Pancreas (tissue), 10 donors: ENCODE measurements at regions not wholly inside any gene's neighbourhood (a gene's known extent, or its start where the extent isn't known, plus 50 kb on each side); places are given as distances from the start of the nearest gene placed in this dataset.

Experiments used
- ATAC-seq, 4 donors: fragments of 200-7000 bp; cut with Tn5 transposase; one replicate each; pipeline versions ENCODE4 v1.8.0 to v1.9.1; 2020; ENCODE audit warnings: mild to moderate bottlenecking in 4 of 4, moderate library complexity in 4 of 4
- DNase-seq, 6 donors: peaks; one replicate each; pipeline ENCODE4 v3.0.0-alpha.2; 2020
- FAIRE-seq: peaks from 2 replicates; lab custom pipeline; 2012; peaks lifted over from hg19 to GRCh38; lab: Jason Lieb, UNC
- H3K27ac ChIP-seq, 4 donors: fragments of 200-600 bp; sonication (generic); 1 replicate in 3 of 4; 2 replicates in 1 of 4; pipeline versions ENCODE4 v1.5.0 to v1.8.0; 2020
- H3K27me3 ChIP-seq, 4 donors: fragments of 200-600 bp; one replicate each; pipeline ENCODE4 v1.8.0; 2021
- H3K36me3 ChIP-seq, 3 donors: fragments of 200-600 bp; sonication (generic) in 1 of 3; one replicate each; pipeline versions ENCODE4 v1.5.0 to v1.8.0; 2020 to 2021
- H3K4me1 ChIP-seq, 3 donors: fragments of 200-600 bp; one replicate each; pipeline ENCODE4 v1.8.0; 2021
- H3K4me3 ChIP-seq, 4 donors: fragments of 200-600 bp; sonication (generic) in 2 of 4; one replicate each; pipeline versions ENCODE4 v1.5.0 to v1.8.0; 2020 to 2021
- H3K9me3 ChIP-seq, 4 donors: fragments of 200-600 bp; one replicate each; pipeline ENCODE4 v1.8.0; 2021
- WGBS, 2 donors: extraction: QIAGEN DNeasy Blood & Tissue Kit; methylation state at CpG; one replicate each; pipeline ENCODE4 v1.1.7; 2013; 5-methylcytosine and 5-hydroxymethylcytosine counted together
- intact Hi-C, 3 donors: fragments of 100-400 bp; cut with DNase I; formaldehyde crosslinking; loops; one replicate each; pipeline versions ENCODE4 v1.11.1 to v1.14.2; 2022
- TF ChIP-seq, protein P1 (sequence below), 4 donors: fragments of 200-600 bp; sonication (generic) in 3 of 4; IDR thresholded peaks; one replicate each; pipeline versions ENCODE4 v1.5.0 to v1.8.0; 2021; ENCODE audit warnings: antibody characterized with exemption in 4 of 4
- donor health status: healthy with polysubstance abuse.
- donor health status: DM: no; HTN: no; CAD: no; lungs with moderate emphysema.
- donor health status: DM: no; HTN: no; CAD: no.
- donor health status: control.
- donor health status: control.
- donor health status: Bipolar disorder and iron deficiency.
- donor health status: DM: yes; HTN: yes; CAD: no.
- donor health status: DM: no; HTN: no; CAD: no.
- donor health status: DM: no; HTN: no; CAD: no.
- donor health status: DM: yes; HTN: yes; CAD: no.

DNA sequence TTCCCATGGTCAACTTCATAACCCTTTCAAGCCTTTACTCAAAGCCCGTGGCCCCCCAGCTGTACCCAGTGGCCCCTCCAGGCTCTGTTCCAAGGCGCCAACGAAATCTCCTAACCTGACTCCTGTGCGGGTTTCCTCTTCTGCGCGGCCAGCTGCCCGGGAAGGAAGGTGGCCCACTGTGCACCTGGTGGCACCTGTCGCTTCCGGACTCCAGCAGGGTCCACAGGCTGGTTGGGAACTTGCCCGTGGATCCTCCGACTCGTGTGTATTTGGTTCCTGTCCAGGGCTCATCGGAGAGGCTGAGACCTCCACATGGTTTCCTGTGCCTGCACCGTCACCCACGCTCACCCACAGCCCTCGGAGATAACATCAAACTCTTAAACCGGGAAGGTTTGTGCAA is 335.4 kb downstream of the BRD1 start:
- no peaks in the 10 kb centered on the region for H3K4me1 ChIP-seq
- H3K4me3 ChIP-seq = no peak overlapping the region
- ATAC-seq (no peak), DNase-seq (no peak), FAIRE-seq (no peak)
- intact Hi-C loops = no loop called here
- no peak overlapping the region for H3K27ac ChIP-seq
- H3K36me3 ChIP-seq = no peaks in the 10 kb centered on the region
- H3K27me3 ChIP-seq = no peaks in the 10 kb centered on the region
- TF ChIP-seq, protein P1, sequence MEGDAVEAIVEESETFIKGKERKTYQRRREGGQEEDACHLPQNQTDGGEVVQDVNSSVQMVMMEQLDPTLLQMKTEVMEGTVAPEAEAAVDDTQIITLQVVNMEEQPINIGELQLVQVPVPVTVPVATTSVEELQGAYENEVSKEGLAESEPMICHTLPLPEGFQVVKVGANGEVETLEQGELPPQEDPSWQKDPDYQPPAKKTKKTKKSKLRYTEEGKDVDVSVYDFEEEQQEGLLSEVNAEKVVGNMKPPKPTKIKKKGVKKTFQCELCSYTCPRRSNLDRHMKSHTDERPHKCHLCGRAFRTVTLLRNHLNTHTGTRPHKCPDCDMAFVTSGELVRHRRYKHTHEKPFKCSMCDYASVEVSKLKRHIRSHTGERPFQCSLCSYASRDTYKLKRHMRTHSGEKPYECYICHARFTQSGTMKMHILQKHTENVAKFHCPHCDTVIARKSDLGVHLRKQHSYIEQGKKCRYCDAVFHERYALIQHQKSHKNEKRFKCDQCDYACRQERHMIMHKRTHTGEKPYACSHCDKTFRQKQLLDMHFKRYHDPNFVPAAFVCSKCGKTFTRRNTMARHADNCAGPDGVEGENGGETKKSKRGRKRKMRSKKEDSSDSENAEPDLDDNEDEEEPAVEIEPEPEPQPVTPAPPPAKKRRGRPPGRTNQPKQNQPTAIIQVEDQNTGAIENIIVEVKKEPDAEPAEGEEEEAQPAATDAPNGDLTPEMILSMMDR (IDR thresholded peaks at IDR 0.05) = no peak
- WGBS, 2 donors = 60 to 72% methylated on average over 17 of the region's 17 CpGs
- H3K9me3 ChIP-seq = no peaks in the 10 kb centered on the region

DNA sequence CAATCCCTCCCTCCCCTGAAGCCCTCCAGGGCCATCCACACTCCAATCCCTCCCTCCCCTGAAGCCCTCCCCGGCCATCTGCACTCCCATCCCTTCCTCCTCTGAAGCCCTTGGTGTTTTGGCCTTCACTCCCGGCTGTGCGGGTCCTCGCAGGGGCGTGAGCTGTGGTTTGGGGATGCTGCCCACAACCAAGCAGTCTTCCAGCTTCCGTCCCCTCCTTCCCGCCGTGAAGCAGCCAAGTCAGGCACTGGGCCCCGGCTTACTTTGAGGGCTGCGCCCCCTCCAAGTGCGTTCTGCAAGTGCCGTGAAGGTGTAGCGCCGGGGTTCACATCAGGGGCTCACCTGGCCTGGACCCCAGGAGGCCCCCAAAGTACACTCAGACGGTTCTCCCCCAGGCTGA is 335.9 kb downstream of the BRD1 start:
- ATAC-seq = no peak
- H3K9me3 ChIP-seq = no peaks in the 10 kb centered on the region
- no peak overlapping the region for H3K27ac ChIP-seq
- no peaks in the 10 kb centered on the region for H3K36me3 ChIP-seq
- FAIRE-seq = no peak
- H3K4me3 ChIP-seq = no peak overlapping the region
- WGBS, 2 donors = 67 to 73% methylated on average over 15 of the region's 15 CpGs
- TF ChIP-seq, protein P1 (IDR thresholded peaks at IDR 0.05) = no peak
- no peaks in the 10 kb centered on the region for H3K27me3 ChIP-seq
- no peak for DNase-seq
- no peaks in the 10 kb centered on the region for H3K4me1 ChIP-seq
- intact Hi-C loops = no loop called here

DNA sequence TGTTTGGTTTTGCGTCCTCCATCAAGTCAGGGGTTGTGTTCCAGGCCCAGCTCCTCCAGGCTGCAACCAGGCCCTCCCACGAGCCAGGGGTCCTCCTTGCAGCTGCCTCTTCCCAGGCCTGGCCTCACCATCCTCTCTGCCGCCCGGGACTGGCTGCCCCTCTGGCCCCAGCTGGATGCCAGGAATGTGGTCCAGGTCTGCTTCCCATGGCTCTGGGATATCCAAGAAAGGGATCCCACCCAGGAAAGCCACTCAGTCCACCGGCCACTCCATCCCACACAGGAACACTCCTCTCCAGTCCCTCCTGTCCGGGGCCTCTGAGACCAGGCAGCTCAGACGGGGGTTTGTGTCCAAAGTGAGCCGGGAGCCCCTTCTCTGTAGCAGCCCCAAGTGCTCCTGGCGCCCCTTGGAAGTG is 336.4 kb downstream of the BRD1 start:
- intact Hi-C loops = no loop called here
- Histone ChIP-seq H3K4me3 (no peak overlapping the region), H3K9me3 (no peaks in the 10 kb centered on the region), H3K4me1 (no peaks in the 10 kb centered on the region), H3K36me3 (no peaks in the 10 kb centered on the region), H3K27me3 (no peaks in the 10 kb centered on the region), H3K27ac (no peak overlapping the region)
- TF ChIP-seq, protein P1 (IDR thresholded peaks at IDR 0.05) = no peak
- ATAC-seq = no peak
- no peak for DNase-seq
- FAIRE-seq = no peak
- WGBS, 2 donors = 49 to 50% methylated on average over 9 of the region's 9 CpGs

DNA sequence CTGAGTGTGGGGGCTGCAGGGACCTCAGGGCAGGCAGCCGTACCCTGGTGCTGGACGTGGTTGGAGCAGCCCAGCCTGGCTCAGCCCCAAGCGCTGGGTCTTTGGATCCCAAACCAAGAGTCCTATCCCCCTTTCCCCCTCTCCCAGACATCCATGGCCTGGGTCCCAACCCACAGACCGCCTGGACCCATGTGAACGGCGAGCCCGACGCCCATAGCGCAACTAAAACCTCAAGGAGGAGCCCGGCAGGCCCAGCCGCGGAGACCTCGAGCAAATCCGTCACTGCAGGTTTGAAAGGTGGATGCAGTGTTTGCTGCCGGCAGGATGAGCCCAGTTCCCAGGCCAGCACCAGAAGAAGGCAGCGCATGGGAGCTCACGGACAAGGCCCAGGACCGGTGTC is 337.0 kb downstream of the BRD1 start:
- no peak overlapping the region for H3K27ac ChIP-seq
- H3K4me1 ChIP-seq = no peaks in the 10 kb centered on the region
- no peak for ATAC-seq
- no peaks in the 10 kb centered on the region for H3K9me3 ChIP-seq
- H3K36me3 ChIP-seq = no peaks in the 10 kb centered on the region
- TF ChIP-seq, protein P1 (IDR thresholded peaks at IDR 0.05) = no peak
- FAIRE-seq = no peak
- 74 to 85% methylated on average over 18 of the region's 18 CpGs for WGBS, 2 donors
- intact Hi-C loops = no loop called here
- DNase-seq = no peak
- no peaks in the 10 kb centered on the region for H3K27me3 ChIP-seq
- H3K4me3 ChIP-seq = no peak overlapping the region

DNA sequence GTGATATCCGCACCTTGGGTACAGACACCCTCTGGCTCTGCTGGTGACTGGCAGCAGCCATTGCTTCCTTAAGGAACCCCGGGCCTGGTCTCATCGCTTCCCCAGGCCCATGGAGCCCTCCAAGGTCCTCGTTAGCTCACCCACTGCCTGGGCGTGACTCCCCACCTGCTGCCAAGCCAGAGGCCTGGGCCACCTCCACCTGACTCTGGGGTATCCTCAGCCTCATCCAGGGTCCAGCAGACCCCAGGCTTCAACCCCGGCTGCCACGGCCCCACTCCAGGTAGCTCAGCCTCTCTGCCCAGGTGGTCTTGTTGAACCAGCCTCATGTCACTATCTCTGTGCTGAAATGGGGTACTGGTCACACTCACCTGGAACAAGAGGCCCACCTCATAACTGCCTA is 337.9 kb downstream of the BRD1 start:
- Histone ChIP-seq H3K27me3 (no peaks in the 10 kb centered on the region), H3K27ac (no peak overlapping the region), H3K9me3 (no peaks in the 10 kb centered on the region), H3K4me3 (no peak overlapping the region), H3K4me1 (no peaks in the 10 kb centered on the region), H3K36me3 (no peaks in the 10 kb centered on the region)
- 71 to 85% methylated on average over 7 of the region's 7 CpGs for WGBS, 2 donors
- FAIRE-seq (no peak), DNase-seq (no peak), ATAC-seq (no peak)
- intact Hi-C loops = no loop called here
- TF ChIP-seq, protein P1 (IDR thresholded peaks at IDR 0.05) = no peak
